ENCODE measurements at regions not wholly inside any gene's neighbourhood (a gene's known extent, or its start where the extent isn't known, plus 50 kb on each side); places are given as distances from the start of the nearest gene placed in this dataset.

- Mint-ChIP-seq H3K9me3 (peaks cover 8% of the 10 kb centered on the region), H3K4me1 (peaks cover 19% of the 10 kb centered on the region), H3K27ac (no peak overlapping the region), H3K4me3 (no peak overlapping the region), H3K36me3 (ENCODE audit: low read depth) (no peaks in the 10 kb centered on the region), H3K27me3 (ENCODE audit: low read depth) (peaks cover 32% of the 10 kb centered on the region)
- TF ChIP-seq CTCF (IDR thresholded peaks at IDR 0.05; ENCODE audit: unreplicated experiment in 3 of 3): no peak
These were observed 1001.1 kb downstream of the BRD1 start for GRCh38 chr22:48826546-48826945.

GRCh38 chr22:48825802-48826520 lies 1001.7 kb downstream of the BRD1 start:
- H3K4me1 Mint-ChIP-seq: peaks cover 19% of the 10 kb centered on the region
- TF ChIP-seq CTCF (IDR thresholded peaks at IDR 0.05; ENCODE audit: unreplicated experiment in 3 of 3): no peak
- H3K4me3 Mint-ChIP-seq: no peak overlapping the region
- H3K27ac Mint-ChIP-seq: no peak overlapping the region
- peaks cover 3% of the 10 kb centered on the region for H3K9me3 Mint-ChIP-seq
- H3K36me3 Mint-ChIP-seq (ENCODE audit: low read depth): no peaks in the 10 kb centered on the region
- peaks cover 32% of the 10 kb centered on the region for H3K27me3 Mint-ChIP-seq (ENCODE audit: low read depth)

- no peak overlapping the region for H3K4me3 Mint-ChIP-seq
- H3K27ac Mint-ChIP-seq: peak overlapping the region; percentile 33 to 64 (median 35)
- no peaks in the 10 kb centered on the region for H3K9me3 Mint-ChIP-seq
- no peak for TF ChIP-seq CTCF (IDR thresholded peaks at IDR 0.05; ENCODE audit: unreplicated experiment in 3 of 3)
- no peaks in the 10 kb centered on the region for H3K36me3 Mint-ChIP-seq (ENCODE audit: low read depth)
- peaks cover 19% of the 10 kb centered on the region for H3K4me1 Mint-ChIP-seq
- H3K27me3 Mint-ChIP-seq (ENCODE audit: low read depth): peaks cover 32% of the 10 kb centered on the region
These were observed 1002.7 kb downstream of the BRD1 start for GRCh38 chr22:48824712-48825651.

- Mint-ChIP-seq H3K4me1 (peaks cover 19% of the 10 kb centered on the region), H3K27me3 (ENCODE audit: low read depth) (peaks cover 34% of the 10 kb centered on the region), H3K9me3 (no peaks in the 10 kb centered on the region), H3K4me3 (no peak overlapping the region), H3K36me3 (ENCODE audit: low read depth) (no peaks in the 10 kb centered on the region), H3K27ac (no peak overlapping the region)
- no peak for TF ChIP-seq CTCF (IDR thresholded peaks at IDR 0.05; ENCODE audit: unreplicated experiment in 3 of 3)
These were observed 1003.7 kb downstream of the BRD1 start for GRCh38 chr22:48823941-48824340.

- Mint-ChIP-seq H3K36me3 (ENCODE audit: low read depth) (no peaks in the 10 kb centered on the region), H3K4me3 (no peak overlapping the region), H3K27me3 (ENCODE audit: low read depth) (peaks cover 43% of the 10 kb centered on the region), H3K4me1 (peaks cover 18% of the 10 kb centered on the region), H3K9me3 (no peaks in the 10 kb centered on the region), H3K27ac (no peak overlapping the region)
- TF ChIP-seq CTCF (IDR thresholded peaks at IDR 0.05; ENCODE audit: unreplicated experiment in 3 of 3): no peak
These were observed 1005.1 kb downstream of the BRD1 start for GRCh38 chr22:48822278-48823233.

All from nephron (organoid).